SIG-M5 (cell line): ENCODE measurements at regions not wholly inside any gene's neighbourhood (a gene's known extent, or its start where the extent isn't known, plus 50 kb on each side); places are given as distances from the start of the nearest gene placed in this dataset.
"Not testable (repeated sequence)": the region's sequence is repeated elsewhere in the genome, so short reads cannot be mapped to it uniquely, and the experiment has no call there.

ENCODE experiments used
- DNase-seq: peaks from one replicate; lab custom pipeline; 2025; lab: John Stamatoyannopoulos, UW

DNA sequence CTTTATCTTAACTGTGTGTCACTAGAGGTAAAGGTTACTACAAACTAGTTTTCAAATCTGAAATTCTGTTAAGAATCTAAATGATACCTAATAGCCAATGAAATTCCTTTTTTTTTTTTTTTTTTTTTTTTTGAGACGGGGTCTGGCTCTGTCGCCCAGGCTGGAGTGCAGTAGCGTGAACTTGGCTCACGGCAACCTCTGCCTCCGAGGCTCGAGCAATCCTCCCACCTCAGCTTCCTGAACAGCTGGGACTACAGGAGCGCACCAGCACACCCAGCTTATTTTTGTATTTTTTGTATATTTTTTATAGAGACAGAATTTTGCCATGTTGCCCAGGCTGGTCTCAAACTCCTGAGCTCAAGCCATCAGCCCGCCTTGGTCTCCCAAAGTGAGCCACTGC, 160.3 kb upstream of the NEBL start:
- no peak for DNase-seq

- DNase-seq = no peak
Measured at GRCh38 chr10:21056461-21056860, 159.3 kb upstream of the NEBL start.

DNA sequence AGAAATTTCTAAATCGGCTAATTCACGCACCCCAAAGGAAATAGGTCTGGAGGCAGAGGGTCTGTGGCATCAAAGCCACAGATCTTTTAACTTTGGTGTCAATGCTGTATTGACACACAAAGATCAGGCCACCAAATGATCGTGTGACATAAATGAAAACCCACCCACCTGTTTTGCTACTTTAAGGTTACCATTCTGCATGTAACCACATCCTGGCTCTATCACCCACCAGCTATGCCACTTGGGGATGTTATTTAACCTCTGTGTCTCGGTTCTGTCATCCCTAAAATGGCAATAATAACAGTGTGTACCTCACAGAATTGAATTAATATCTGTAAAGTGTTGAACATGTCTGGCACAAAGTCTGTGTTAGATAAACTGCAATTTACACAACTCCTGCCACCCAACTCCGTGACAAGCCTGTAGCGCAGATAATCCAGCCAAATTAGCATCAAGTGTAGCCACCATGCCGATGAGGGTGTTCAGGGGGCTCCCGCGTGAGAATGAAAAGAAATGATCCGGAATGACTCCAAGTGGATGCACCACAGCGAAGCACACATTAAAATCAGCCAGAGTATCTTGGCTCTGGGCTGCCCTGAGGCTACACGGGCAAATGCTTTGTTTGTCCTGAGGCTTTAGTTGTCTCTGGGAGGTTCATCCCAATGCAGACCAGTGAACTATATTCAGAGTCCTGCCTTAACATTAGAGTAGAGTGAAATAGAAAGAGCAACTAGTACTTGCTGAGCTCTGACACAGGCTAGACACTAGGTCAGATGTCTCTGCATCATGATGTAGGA, 158.4 kb upstream of the NEBL start:
- DNase-seq = no peak

- no peak for DNase-seq
Measured at GRCh38 chr10:21053953-21054690, 157.0 kb upstream of the NEBL start.

GRCh38 chr10:21052709-21053104, 155.6 kb upstream of the NEBL start:
- DNase-seq = no peak

DNA sequence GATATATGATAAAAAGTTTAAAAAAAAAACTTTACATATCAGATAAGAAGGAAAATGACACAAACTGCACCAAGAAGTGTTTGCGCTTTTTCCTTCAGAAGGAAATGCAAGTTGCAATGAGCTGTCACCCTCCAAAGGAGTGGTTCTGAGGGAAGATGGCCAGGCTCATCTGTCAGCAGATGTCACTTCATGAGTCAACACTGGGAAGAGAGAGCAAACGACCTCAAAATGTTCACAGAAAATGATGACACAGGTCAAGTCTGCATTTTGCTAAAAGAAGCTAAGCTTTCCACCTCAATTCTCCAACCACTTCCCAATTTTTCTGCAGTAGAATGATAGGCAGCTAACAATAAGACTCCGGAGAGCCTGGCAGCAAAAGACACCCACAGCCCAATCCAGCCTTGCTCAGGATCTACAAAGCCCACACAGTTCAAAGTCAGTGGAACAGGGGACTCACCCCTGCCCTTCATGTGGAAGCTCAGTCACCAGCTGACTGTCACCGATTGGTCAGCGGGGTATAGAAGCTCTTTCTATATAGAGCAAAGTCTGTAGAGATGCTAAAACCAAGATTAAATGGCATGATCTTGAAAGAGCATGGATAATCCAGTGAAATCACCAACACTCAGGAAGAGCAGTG, 155.1 kb upstream of the NEBL start:
- no peak for DNase-seq

- no peak for DNase-seq
Measured at GRCh38 chr10:21049482-21049881, 152.4 kb upstream of the NEBL start.

DNA sequence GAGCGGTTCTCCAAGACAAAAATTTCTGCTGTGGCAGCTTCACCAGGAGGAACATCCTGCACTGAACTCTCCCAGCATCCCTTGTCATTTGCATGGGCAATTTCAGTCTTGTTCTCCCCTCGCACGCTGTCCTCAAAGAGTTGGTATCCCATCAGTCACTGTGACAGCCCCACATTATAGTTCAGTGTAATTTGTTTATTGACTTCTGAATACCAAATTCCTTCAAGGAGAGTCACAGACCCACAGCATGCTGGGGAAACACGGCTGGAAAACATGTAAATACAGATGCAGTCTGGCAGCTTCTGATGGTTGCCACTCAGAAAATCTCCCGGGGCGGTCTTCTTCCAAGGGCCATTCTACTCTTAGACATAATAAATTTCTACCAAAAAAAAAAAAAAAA, 151.0 kb upstream of the NEBL start:
- no peak for DNase-seq

DNA sequence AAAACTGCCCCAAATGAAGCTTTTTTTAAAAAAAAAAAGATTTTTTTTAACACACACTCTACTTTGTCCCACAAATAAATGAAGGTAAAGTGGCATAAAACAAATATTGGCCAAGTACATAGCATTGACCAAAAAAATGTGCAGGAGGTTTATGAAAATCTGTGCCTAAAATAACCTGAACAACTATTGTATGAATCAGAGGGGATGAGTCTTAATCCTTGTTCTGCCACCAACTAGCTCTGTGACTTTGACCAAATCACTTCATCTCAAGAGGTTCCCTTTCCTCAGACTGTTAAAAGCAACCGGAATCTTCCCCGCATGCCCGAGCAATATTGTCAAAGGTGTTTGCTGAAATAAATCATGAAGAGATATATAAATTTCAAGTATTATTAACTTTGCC, 150.4 kb upstream of the NEBL start:
- DNase-seq = no peak

- DNase-seq = no peak
Measured at GRCh38 chr10:21047096-21047495, 150.0 kb upstream of the NEBL start.

DNA sequence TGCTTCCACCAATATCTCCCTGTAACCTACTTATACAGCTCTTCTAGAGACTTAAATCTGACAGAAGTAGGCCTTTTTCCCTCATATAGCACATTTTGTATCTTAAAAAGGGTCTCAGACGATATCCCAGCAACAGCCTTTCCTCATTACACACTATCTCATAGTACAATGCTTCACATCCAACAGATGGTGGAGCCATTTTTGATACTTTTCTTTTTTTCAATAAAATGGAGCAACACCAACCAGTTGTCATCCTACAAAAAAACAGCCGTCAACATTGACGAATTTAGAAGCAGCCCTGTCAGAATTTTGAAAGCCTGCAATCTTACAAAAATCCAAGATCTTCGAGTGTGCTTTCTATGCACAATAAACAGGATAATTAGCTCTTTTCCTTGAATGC, 145.9 kb upstream of the NEBL start:
- no peak for DNase-seq

DNA sequence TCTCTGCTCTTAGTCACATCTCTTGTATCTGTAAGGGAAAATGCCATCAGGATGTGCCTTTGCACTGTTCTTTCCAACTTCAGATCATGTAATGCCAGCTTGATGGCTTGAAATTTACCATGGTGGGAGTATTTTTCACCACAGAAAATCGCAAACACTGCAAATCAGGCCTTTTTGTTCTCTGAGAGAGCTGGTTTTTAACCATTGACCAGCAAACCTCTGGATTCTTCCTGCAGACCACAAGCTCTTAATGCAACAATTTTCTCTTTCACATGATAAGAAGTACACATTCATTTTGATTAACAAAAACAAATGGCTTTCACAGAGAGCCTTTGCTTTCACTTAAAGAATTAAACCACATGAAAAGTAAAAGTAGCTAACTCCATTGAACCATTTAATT, 145.4 kb upstream of the NEBL start:
- DNase-seq = no peak

DNA sequence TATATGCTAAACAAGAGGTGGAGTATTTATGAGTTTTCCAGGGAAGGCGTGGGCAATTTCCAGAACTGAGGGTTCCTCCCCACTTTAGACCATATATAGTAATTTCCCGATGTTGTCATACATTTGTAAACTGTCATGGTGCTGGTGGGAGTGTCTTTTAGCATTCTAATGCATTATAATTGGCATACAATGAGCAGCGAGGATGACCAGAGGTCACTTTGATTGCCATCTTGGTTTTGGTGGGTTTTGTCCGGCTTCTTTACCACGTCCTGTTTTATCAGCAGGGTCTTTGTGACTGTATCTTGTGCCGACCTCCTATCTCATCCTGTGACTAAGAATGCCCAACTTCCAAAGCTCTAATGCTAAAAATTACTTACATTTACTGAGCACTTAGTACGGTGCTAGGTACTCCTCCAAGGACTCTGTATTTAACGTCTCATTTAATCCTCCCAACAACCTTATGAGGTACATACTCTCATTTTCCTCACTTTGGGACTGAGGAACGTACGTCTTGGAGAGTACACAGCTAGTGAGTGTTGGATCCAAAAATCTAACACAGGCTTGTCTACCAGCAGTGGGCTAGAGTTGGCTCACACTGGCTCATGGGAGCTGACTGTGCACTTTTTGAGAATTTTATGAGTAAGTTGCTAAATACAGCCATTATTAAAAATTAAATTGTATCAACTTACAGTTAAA, 144.8 kb upstream of the NEBL start:
- no peak for DNase-seq

DNA sequence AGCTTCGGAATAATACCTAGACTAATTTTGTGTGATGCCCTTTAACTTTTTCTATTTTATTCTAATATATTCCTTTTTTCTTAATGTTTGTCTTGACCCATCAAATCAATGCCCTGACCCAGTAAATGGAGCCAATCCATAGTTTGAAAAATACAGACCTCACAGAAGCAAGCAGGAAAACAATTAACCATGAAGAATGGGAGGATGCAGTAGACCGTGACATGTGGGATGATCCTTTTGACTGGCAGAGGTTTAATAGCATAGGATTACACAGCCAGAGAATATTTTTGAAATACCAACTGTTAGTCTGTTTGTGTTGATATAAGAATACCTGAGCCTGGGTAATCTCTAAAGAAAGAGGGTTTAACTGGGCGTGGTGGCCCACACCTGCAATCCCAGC, 142.6 kb upstream of the NEBL start:
- no peak for DNase-seq

DNA sequence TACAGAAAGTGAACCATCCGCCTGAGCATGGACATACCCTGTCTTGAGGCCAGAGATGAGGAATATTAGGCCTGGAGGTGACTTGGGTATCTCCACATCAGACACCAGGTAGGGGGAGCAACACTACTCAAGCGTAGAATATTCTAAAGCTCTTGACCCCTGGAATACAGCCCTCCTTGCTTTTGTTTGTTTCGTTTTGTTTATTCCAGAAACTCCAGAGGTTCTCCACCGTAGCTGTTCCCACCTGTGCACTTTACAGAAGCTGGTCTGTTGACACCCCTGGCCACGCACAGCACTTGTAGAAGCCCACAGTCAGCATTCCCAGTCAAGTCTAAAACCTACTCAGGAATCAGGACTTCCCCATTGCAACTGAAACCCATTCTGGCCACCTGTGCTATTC, 139.6 kb upstream of the NEBL start:
- no peak for DNase-seq

DNA sequence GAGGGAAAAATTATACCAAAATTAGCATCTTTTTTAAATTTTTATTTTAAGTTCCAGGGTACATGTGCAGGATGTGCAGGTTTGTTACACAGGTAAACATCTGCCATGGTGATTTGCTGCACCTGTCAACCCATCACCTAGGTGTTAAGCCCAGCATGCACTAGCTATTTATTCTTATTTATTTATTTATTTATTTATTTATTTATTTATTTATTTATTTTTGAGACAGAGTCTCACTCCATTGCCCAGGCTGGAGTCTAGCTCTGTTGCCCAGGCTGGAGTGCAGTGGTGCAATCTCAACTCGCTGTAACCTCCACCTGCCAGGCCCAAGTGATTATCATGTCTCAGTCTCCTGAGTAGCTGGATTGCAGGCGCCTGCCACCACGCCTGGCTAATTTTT, 137.7 kb upstream of the NEBL start:
- not testable (repeated sequence) for DNase-seq

DNA sequence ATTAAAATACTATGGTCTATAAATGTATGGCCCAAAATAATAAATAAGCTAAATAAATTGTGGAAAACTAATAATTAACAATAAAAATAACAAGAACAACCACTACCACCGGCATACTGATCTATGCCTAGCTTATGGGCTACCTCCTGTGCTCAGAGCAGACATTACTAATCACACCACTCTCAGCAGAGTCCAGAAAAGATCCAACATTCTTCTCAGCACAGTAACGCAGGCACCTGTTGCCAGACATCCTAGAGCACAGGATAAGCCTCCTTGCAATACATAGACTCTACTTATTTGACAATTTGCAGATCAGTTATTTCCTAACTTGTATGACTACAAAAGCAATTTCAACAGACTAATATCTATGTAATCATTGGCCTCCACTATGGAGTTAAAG, 137.1 kb upstream of the NEBL start:
- DNase-seq = no peak

GRCh38 chr10:21032587-21033319, 135.6 kb upstream of the NEBL start:
- DNase-seq = no peak

DNA sequence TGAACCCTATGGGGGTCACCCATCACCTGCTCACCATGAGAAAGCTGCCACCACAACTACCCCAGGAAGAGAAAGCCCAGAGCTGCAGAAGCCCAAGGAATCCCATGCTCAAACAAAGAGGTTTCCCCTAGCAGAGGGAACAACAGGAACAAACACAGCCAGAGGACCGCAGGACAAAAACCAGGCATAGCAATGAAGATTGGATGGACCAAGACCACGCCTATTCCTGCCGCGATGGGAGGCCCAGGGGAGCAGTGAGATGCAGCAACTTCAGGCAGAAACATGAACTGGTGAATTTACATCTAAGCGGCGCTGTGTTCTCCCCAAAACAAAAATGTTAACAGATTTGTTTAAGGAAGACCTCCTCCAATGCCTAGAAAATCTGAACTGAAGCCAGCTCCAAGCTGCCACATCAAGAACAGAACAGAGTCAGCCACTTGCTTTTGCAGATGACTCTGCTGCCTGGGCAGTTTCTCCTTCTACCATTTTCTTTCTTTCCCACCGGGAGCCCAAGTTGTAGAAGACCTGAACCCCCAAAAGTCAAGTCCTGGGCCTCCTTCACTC, 134.2 kb upstream of the NEBL start:
- no peak for DNase-seq

DNA sequence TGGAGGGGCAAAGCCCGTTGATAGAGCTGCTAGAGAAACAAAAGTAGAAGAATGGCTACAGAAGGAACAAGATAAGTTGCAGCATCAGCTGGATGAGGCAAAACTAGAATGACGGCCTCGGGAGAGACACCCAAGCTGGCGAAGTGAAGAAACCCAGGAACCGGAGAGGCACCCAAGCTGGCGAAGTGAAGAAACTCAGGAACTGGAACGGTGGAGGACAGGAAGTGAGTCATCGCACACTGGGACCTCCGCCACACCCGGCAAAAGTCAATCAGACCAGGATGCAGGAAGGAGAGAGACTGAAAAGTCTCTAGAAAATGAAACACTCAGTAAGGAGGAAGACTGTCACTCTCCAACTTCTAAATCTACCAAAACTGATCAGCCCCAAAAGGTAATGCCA, 133.0 kb upstream of the NEBL start:
- no peak for DNase-seq

- no peak for DNase-seq
Measured at GRCh38 chr10:21022821-21023220, 125.7 kb upstream of the NEBL start.
